ENCODE measurements at regions not wholly inside any gene's neighbourhood (a gene's known extent, or its start where the extent isn't known, plus 50 kb on each side); places are given as distances from the start of the nearest gene placed in this dataset.
"Not testable (repeated sequence)": the region's sequence is repeated elsewhere in the genome, so short reads cannot be mapped to it uniquely, and the experiment has no call there.

- H3K4me3 Mint-ChIP-seq; H3K36me3 Mint-ChIP-seq (ENCODE audit: insufficient read depth); ATAC-seq (replicated peaks; ENCODE audit: extremely low read depth, poor library complexity, severe bottlenecking); DNase-seq (ENCODE audit: low spot score in 2 of 2); H3K27ac Mint-ChIP-seq (ENCODE audit: low read depth); H3K9me3 Mint-ChIP-seq; H3K4me1 Mint-ChIP-seq: not testable (repeated sequence)
- H3K27me3 Mint-ChIP-seq, result peaks cover 23% of the 10 kb centered on the region
Observed at GRCh38 chr16:87124405-87124804, 192.8 kb downstream of the C16orf95 start.

- no peak for DNase-seq (ENCODE audit: low spot score in 2 of 2)
- no peaks in the 10 kb centered on the region for H3K4me1 Mint-ChIP-seq
- no peak overlapping the region for H3K4me3 Mint-ChIP-seq
- H3K27ac Mint-ChIP-seq (ENCODE audit: low read depth), result no peak overlapping the region
- no peaks in the 10 kb centered on the region for H3K36me3 Mint-ChIP-seq (ENCODE audit: insufficient read depth)
- peaks cover 12% of the 10 kb centered on the region for H3K27me3 Mint-ChIP-seq
- no peaks in the 10 kb centered on the region for H3K9me3 Mint-ChIP-seq
- ATAC-seq (replicated peaks; ENCODE audit: extremely low read depth, poor library complexity, severe bottlenecking), result no peak
Observed at GRCh38 chr16:87125206-87126155, 191.7 kb downstream of the C16orf95 start.

- Mint-ChIP-seq H3K4me1 (no peaks in the 10 kb centered on the region), H3K4me3 (no peak overlapping the region), H3K27ac (ENCODE audit: low read depth) (no peak overlapping the region)
Observed at GRCh38 chr16:87126403-87127025, 190.7 kb downstream of the C16orf95 start.

DNA sequence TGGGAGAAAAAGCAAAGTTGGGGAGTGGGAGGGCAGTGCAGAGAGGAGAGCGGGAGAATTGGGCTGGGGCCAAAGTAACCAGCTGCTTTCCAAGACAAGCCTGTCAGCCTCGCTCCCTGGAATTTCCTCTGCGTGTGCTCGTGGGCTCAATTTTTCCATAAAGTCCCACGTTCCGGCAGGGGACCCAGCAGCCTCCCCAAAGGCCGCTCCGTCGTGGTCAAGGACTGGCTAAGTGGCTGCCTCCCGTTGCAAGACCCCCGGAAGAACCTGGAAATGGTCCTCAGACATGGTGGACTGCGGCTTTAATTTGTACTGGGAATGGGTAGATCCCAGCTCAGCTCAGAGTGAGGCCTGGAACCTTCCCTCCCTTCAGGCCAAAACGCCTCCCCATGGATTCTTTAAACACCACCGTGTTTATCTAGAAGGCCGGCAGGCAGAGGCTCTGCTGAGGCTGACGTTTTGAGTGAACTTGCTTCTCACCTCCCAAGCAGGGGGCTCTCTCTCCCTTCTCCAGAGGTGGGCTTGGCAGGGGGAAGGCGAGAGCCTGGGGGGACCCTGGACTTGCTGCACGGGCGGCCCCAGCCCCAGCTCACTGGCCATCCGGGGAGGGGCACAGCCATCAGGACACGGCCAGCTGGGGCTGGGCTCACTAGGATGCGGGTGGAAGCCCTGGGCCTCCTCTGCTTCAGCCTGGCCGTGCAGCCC is 190.0 kb downstream of the C16orf95 start:
- H3K9me3 Mint-ChIP-seq, result no peaks in the 10 kb centered on the region
- no peak for DNase-seq (ENCODE audit: low spot score in 2 of 2)
- no peak overlapping the region for H3K27ac Mint-ChIP-seq (ENCODE audit: low read depth)
- H3K4me1 Mint-ChIP-seq, result no peaks in the 10 kb centered on the region
- H3K4me3 Mint-ChIP-seq, result no peak overlapping the region
- H3K27me3 Mint-ChIP-seq, result peaks cover 4% of the 10 kb centered on the region
- ATAC-seq (replicated peaks; ENCODE audit: extremely low read depth, poor library complexity, severe bottlenecking), result no peak
- no peaks in the 10 kb centered on the region for H3K36me3 Mint-ChIP-seq (ENCODE audit: insufficient read depth)

More at GRCh38 chr16:87126403-87127025, 190.7 kb downstream of the C16orf95 start:
- Mint-ChIP-seq H3K27me3 (peaks cover 9% of the 10 kb centered on the region), H3K9me3 (no peaks in the 10 kb centered on the region), H3K36me3 (ENCODE audit: insufficient read depth) (no peaks in the 10 kb centered on the region)
- ATAC-seq (replicated peaks; ENCODE audit: extremely low read depth, poor library complexity, severe bottlenecking) (no peak), DNase-seq (ENCODE audit: low spot score in 2 of 2) (no peak)

- Mint-ChIP-seq H3K4me3 (no peak overlapping the region), H3K4me1 (no peaks in the 10 kb centered on the region), H3K9me3 (no peaks in the 10 kb centered on the region), H3K27ac (ENCODE audit: low read depth) (no peak overlapping the region), H3K36me3 (ENCODE audit: insufficient read depth) (no peaks in the 10 kb centered on the region), H3K27me3 (no peaks in the 10 kb centered on the region)
- ATAC-seq (replicated peaks; ENCODE audit: extremely low read depth, poor library complexity, severe bottlenecking) (no peak), DNase-seq (ENCODE audit: low spot score in 2 of 2) (no peak)
Observed at GRCh38 chr16:87127766-87128147, 189.4 kb downstream of the C16orf95 start.

- no peak overlapping the region for H3K27ac Mint-ChIP-seq (ENCODE audit: low read depth)
- H3K4me1 Mint-ChIP-seq, result no peaks in the 10 kb centered on the region
- no peaks in the 10 kb centered on the region for H3K36me3 Mint-ChIP-seq (ENCODE audit: insufficient read depth)
Observed at GRCh38 chr16:87129771-87130170, 187.4 kb downstream of the C16orf95 start.

DNA sequence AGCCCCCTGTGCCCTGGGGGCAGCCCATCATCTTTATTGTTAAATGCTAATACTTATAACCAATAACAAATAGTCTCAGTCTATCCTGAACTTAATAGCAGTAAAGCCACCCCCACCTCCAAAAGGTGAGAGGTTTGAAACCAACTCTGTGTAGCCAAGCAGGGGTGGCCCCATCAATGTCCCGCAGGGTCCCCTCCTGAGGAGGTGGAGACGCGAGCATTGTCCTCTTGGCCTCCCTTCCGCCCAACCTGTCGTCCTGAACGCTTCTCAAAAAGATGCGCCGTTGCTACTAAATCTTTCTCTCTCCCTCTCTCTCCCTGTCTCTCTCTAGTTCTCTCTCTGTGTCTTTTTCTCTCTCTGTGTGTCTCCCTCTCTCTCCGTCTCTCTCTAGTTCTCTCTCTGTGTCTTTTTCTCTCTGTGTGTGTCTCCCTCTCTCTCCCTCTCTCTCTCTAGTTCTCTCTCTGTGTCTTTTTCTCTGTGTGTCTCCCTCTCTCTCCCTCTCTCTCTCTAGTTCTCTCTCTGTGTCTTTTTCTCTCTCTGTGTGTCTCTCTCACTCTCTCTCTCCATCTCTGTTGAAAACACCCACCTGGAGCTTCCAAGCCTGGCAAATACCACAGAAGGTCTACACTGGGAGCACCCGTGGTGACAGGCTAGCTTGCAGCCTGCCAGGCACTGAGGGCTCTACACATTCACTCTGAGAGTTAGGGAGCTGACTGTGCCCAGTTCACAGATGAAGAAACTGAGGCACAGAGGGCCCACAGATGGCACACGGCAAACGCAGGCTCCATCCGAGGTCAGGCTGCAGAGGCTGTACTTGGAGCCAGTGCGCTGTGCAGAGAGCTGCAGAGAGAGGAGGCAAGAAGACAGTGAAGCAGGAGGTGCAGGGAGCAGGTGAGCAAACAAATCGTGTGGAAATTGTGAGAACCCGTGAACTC is 185.9 kb downstream of the C16orf95 start:
- Mint-ChIP-seq H3K9me3 (no peaks in the 10 kb centered on the region), H3K4me3 (no peak overlapping the region), H3K27ac (ENCODE audit: low read depth) (no peak overlapping the region), H3K27me3 (no peaks in the 10 kb centered on the region), H3K36me3 (ENCODE audit: insufficient read depth) (no peaks in the 10 kb centered on the region), H3K4me1 (no peaks in the 10 kb centered on the region)
- DNase-seq (ENCODE audit: low spot score in 2 of 2), result no peak
- ATAC-seq (replicated peaks; ENCODE audit: extremely low read depth, poor library complexity, severe bottlenecking), result no peak

More at GRCh38 chr16:87129771-87130170, 187.4 kb downstream of the C16orf95 start:
- Mint-ChIP-seq H3K4me3 (no peak overlapping the region), H3K9me3 (no peaks in the 10 kb centered on the region), H3K27me3 (no peaks in the 10 kb centered on the region)
- DNase-seq (ENCODE audit: low spot score in 2 of 2) (no peak), ATAC-seq (replicated peaks; ENCODE audit: extremely low read depth, poor library complexity, severe bottlenecking) (no peak)

DNA sequence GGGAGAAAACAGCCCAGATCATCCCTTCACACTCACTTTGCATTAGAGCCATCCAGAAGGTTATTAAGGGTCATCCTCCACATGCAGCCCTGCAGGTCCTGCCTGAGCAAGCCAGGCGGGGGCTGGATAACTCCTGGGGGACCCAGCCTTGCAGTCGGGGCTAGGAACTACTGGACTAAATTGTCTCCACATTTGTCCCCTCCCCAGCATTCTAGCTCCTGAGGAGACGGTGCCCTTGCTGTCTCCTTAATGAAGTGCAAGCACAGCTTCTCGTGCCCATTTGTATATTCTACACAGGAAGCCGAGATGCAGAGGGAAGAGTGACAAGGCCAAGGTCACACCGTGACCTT is 185.2 kb downstream of the C16orf95 start:
- no peak for DNase-seq (ENCODE audit: low spot score in 2 of 2)
- Mint-ChIP-seq H3K27me3 (no peaks in the 10 kb centered on the region), H3K4me1 (no peaks in the 10 kb centered on the region)

DNA sequence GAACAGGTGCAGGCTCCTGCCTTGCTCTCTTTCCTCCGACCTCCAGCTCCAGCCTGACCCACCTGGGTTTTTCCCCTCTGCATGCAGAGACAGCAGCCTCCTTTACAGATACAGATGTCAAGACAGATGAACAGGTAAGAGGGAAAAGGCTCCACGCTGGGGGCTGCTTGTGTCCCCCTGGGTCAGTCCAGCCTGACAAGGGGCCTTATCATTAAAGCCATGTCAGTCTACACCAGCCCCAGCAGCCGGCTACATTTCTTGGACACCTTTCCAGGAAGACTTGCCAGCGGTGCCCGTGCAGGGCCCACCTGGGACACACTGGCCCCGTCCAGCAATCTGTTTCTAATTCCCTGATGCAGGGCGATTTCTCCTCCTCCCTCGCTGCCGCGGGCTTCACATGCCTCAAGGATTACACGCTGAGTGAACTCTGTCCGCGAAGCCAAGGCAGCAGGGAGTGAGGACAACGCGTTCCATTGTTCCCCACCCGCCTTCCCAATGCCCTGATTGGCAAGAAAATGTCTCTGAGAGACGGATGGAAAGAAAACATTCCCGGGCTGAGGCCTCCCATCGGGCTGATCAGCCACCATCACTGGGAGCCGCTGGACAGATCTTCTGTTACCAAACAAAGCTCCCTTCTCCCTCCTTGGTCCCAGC is 184.7 kb downstream of the C16orf95 start:
- H3K4me1 Mint-ChIP-seq, result no peaks in the 10 kb centered on the region
- H3K9me3 Mint-ChIP-seq, result no peaks in the 10 kb centered on the region
- no peaks in the 10 kb centered on the region for H3K27me3 Mint-ChIP-seq
- no peak for ATAC-seq (replicated peaks; ENCODE audit: extremely low read depth, poor library complexity, severe bottlenecking)
- H3K36me3 Mint-ChIP-seq (ENCODE audit: insufficient read depth), result no peaks in the 10 kb centered on the region
- no peak overlapping the region for H3K27ac Mint-ChIP-seq (ENCODE audit: low read depth)
- no peak for DNase-seq (ENCODE audit: low spot score in 2 of 2)
- no peak overlapping the region for H3K4me3 Mint-ChIP-seq

More for the DNA sequence above, 185.2 kb downstream of the C16orf95 start:
- no peak for ATAC-seq (replicated peaks; ENCODE audit: extremely low read depth, poor library complexity, severe bottlenecking)
- no peak overlapping the region for H3K27ac Mint-ChIP-seq (ENCODE audit: low read depth)
- H3K4me3 Mint-ChIP-seq, result no peak overlapping the region
- no peaks in the 10 kb centered on the region for H3K36me3 Mint-ChIP-seq (ENCODE audit: insufficient read depth)
- no peaks in the 10 kb centered on the region for H3K9me3 Mint-ChIP-seq

DNA sequence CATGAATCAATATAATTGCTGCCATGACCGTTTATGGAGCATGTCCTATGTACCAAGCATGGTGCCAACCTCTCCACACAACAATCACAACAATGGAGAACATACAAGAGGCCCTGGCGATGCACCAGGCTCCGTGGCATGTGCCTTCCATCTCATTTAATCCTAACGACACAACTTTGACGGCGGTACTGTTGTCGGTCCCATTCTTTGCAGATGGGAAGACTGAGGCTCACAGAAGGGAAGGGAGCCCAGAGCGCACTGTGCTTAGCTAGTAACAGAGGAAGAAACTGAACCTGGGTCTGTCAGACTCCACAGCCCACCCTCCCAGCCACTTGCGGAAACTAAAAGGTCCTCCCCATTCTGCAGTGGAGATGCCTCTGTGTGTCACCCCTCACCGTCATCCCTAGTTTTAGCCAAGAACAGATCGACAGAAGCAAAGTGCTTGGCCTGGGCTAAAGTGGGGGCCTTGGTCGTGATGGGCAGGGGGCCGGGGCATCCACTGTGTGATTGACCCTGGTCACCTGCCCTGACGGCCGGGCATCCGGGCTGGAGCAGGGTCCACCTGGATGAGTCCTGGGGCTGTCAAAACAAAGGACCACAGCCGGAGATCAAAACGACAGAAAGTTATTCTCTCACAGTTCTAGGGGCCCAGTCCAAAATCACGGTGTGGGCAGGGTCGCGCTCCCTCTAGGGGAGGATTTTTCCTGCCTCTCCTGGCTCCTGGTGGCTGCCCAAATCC is 183.9 kb downstream of the C16orf95 start:
- no peak overlapping the region for H3K27ac Mint-ChIP-seq (ENCODE audit: low read depth)
- H3K4me1 Mint-ChIP-seq, result no peaks in the 10 kb centered on the region
- no peaks in the 10 kb centered on the region for H3K36me3 Mint-ChIP-seq (ENCODE audit: insufficient read depth)
- no peaks in the 10 kb centered on the region for H3K27me3 Mint-ChIP-seq
- no peak overlapping the region for H3K4me3 Mint-ChIP-seq
- DNase-seq (ENCODE audit: low spot score in 2 of 2) (no peak), ATAC-seq (replicated peaks; ENCODE audit: extremely low read depth, poor library complexity, severe bottlenecking) (no peak)
- H3K9me3 Mint-ChIP-seq, result no peaks in the 10 kb centered on the region

- DNase-seq (ENCODE audit: low spot score in 2 of 2) (no peak), ATAC-seq (replicated peaks; ENCODE audit: extremely low read depth, poor library complexity, severe bottlenecking) (no peak)
- Mint-ChIP-seq H3K36me3 (ENCODE audit: insufficient read depth) (no peaks in the 10 kb centered on the region), H3K9me3 (no peaks in the 10 kb centered on the region), H3K4me3 (no peak overlapping the region), H3K27ac (ENCODE audit: low read depth) (no peak overlapping the region), H3K4me1 (no peaks in the 10 kb centered on the region), H3K27me3 (no peaks in the 10 kb centered on the region)
Observed at GRCh38 chr16:87133966-87134627, 183.1 kb downstream of the C16orf95 start.
